GM23338 (cell line): ENCODE measurements at regions not wholly inside any gene's neighbourhood (a gene's known extent, or its start where the extent isn't known, plus 50 kb on each side); places are given as distances from the start of the nearest gene placed in this dataset.

Experiments
- ATAC-seq: fragments of 200-7000 bp; cut with Tn5 transposase; 3 replicates; pipeline ENCODE4 v1.9.1; 2020
- DNase-seq: peaks from one replicate; pipeline ENCODE4 v3.0.0-alpha.2; 2015; ENCODE audit warnings: low spot score
- H2AFZ ChIP-seq: fragments of 200-600 bp; sonication (generic); 2 replicates; pipeline ENCODE4 v1.8.0; 2016; ENCODE audit warnings: antibody characterized with exemption, mild to moderate bottlenecking, moderate library complexity
- H3F3A ChIP-seq: fragments of 200-600 bp; sonication (generic); replicated peaks from 2 replicates; pipeline ENCODE4 v1.8.0; 2017; ENCODE audit warnings: antibody characterized with exemption, mixed run types, low read depth
- H3K27ac ChIP-seq: fragments of 200-600 bp; sonication (generic); 2 replicates; pipeline ENCODE4 v1.6.1; 2016; ENCODE audit warnings: low read depth
- H3K27me3 ChIP-seq: fragments of 200-600 bp; sonication (generic); 2 replicates; pipeline ENCODE4 v1.8.0; 2016; ENCODE audit warnings: mild to moderate bottlenecking, mixed run types, moderate library complexity; ENCODE audit not compliant: insufficient read depth
- H3K36me3 ChIP-seq: fragments of 200-600 bp; sonication (generic); 2 replicates; pipeline ENCODE4 v1.8.0; 2016; ENCODE audit warnings: mild to moderate bottlenecking; ENCODE audit not compliant: insufficient read depth
- H3K4me1 ChIP-seq: fragments of 200-600 bp; sonication (generic); 2 replicates; pipeline ENCODE4 v1.8.0; 2016; ENCODE audit warnings: mild to moderate bottlenecking, moderate library complexity; ENCODE audit not compliant: insufficient read depth
- H3K4me2 ChIP-seq: fragments of 200-600 bp; sonication (generic); 2 replicates; pipeline ENCODE4 v1.7.1; 2017; ENCODE audit warnings: mixed run types
- H3K4me3 ChIP-seq: fragments of 200-600 bp; sonication (generic); 2 replicates; pipeline ENCODE4 v1.6.1; 2016; ENCODE audit warnings: mixed run types
- H3K79me2 ChIP-seq: fragments of 200-600 bp; sonication (generic); replicated peaks from 2 replicates; pipeline ENCODE4 v1.8.0; 2017; ENCODE audit warnings: mild to moderate bottlenecking; ENCODE audit not compliant: insufficient read depth
- H3K9me2 ChIP-seq: fragments of 200-600 bp; sonication (generic); 2 replicates; pipeline ENCODE4 v1.8.0; 2017; ENCODE audit not compliant: insufficient read depth
- H4K20me1 ChIP-seq: fragments of 200-600 bp; sonication (generic); replicated peaks from 2 replicates; pipeline ENCODE4 v1.8.0; 2017; ENCODE audit warnings: mild to moderate bottlenecking; ENCODE audit not compliant: insufficient read depth
- H3K27ac Mint-ChIP-seq: 2 replicates; pipeline ENCODE4 v1.8.0; 2020; ENCODE audit warnings: inconsistent platforms, mild to moderate bottlenecking, moderate library complexity, mixed read lengths
- H3K27me3 Mint-ChIP-seq: 3 replicates; pipeline ENCODE4 v1.8.0; 2022; ENCODE audit warnings: low read depth, mild to moderate bottlenecking, moderate library complexity, mixed read lengths, inconsistent platforms; ENCODE audit not compliant: insufficient read depth, poor library complexity
- H3K36me3 Mint-ChIP-seq: 3 replicates; pipeline ENCODE4 v1.8.0; 2021; ENCODE audit warnings: low read depth, mild to moderate bottlenecking, inconsistent platforms, moderate library complexity, mixed read lengths
- H3K4me1 Mint-ChIP-seq: 3 replicates; pipeline ENCODE4 v1.8.0; 2020; ENCODE audit warnings: mild to moderate bottlenecking, inconsistent platforms, mixed read lengths
- H3K4me3 Mint-ChIP-seq: 3 replicates; pipeline ENCODE4 v1.8.0; 2021; ENCODE audit warnings: moderate library complexity, mild to moderate bottlenecking, inconsistent platforms, mixed read lengths
- H3K9me3 Mint-ChIP-seq: 3 replicates; pipeline ENCODE4 v1.8.0; 2020; ENCODE audit warnings: moderate library complexity, mild to moderate bottlenecking, inconsistent platforms, mixed read lengths
- ETS1 ChIP-seq: IDR thresholded peaks from 2 replicates; pipeline ENCODE4 v1.6.1; 2016; ENCODE audit warnings: antibody characterized with exemption
- EZH2phosphoT487 ChIP-seq: fragments of 200-600 bp; sonication (generic); IDR thresholded peaks from one replicate; pipeline ENCODE4 v1.8.1; 2018; ENCODE audit warnings: antibody characterized with exemption; ENCODE audit not compliant: unreplicated experiment
- JUNB ChIP-seq: IDR thresholded peaks from one replicate; pipeline ENCODE4 v1.6.1; 2016; ENCODE audit warnings: antibody characterized with exemption; ENCODE audit not compliant: unreplicated experiment
- NANOG ChIP-seq: IDR thresholded peaks from 2 replicates; pipeline ENCODE4 v1.6.1; 2016; ENCODE audit warnings: antibody characterized with exemption, borderline replicate concordance
- POLR2AphosphoS5 ChIP-seq: IDR thresholded peaks from 2 replicates; pipeline ENCODE4 v1.6.1; 2016; ENCODE audit warnings: antibody characterized with exemption, low read depth
- STAT1 ChIP-seq: IDR thresholded peaks from one replicate; pipeline ENCODE4 v1.6.1; 2016; ENCODE audit warnings: antibody characterized with exemption; ENCODE audit not compliant: unreplicated experiment
- ZNF114 ChIP-seq: fragments of 250-450 bp; sonication (Bioruptor Pico); IDR thresholded peaks from 2 replicates; pipeline ENCODE4 v1.5.0; 2020; ENCODE audit warnings: mild to moderate bottlenecking, moderate library complexity
- ZNF331 ChIP-seq: fragments of 250-450 bp; sonication (Bioruptor Pico); IDR thresholded peaks from 2 replicates; pipeline ENCODE4 v1.5.0; 2020; ENCODE audit warnings: low read depth, mild to moderate bottlenecking, moderate library complexity
- TF ChIP-seq, protein P1 (sequence below): fragments of 250-450 bp; sonication (Bioruptor Pico); IDR thresholded peaks from 2 replicates; pipeline ENCODE4 v1.5.0; 2020; ENCODE audit warnings: mild to moderate bottlenecking, moderate library complexity
- TF ChIP-seq, protein P2 (sequence below), 2 experiments: fragments of 200-600 bp in 1 of 2; sonication (generic) in 1 of 2; conservative IDR thresholded peaks; 2 replicates each; pipeline versions ENCODE4 v1.5.1 to v1.6.1; 2016 to 2017; ENCODE audit warnings: antibody characterized with exemption in 2 of 2, low read depth in 2 of 2, mild to moderate bottlenecking in 2 of 2, moderate library complexity in 1 of 2

DNA sequence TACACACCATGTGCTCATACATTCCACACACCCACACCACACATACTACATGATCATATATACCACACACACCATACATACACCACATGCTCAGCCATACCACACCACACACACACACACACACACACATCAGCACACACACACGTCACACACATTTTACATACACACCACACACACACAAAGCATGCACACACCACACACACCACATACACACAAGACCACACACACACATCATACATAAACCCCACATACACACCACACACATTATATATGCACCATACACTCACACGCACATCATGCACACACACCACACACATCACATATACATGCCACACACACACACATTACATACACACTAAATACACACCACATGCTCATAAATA is 124.5 kb upstream of the ERG start:
- Histone ChIP-seq H4K20me1 (no peaks in the 10 kb centered on the region), H3K9me2 (peaks cover 3% of the 10 kb centered on the region; the same call in 1 of the 2 replicates), H3K4me1 (no peaks in the 10 kb centered on the region; the same call in 1 of the 2 replicates), H3K27ac (no peak overlapping the region), H3K79me2 (no peaks in the 10 kb centered on the region), H3K36me3 (no peaks in the 10 kb centered on the region), H3F3A (no peaks in the 10 kb centered on the region), H3K4me3 (no peak overlapping the region), H3K4me2 (no peak overlapping the region), H2AFZ (no peak overlapping the region), H3K27me3 (no peaks in the 10 kb centered on the region)
- DNase-seq (no peak), ATAC-seq (no peak)
- Mint-ChIP-seq H3K4me3 (no peak overlapping the region), H3K36me3 (no peaks in the 10 kb centered on the region), H3K9me3 (no peaks in the 10 kb centered on the region), H3K27me3 (no peaks in the 10 kb centered on the region), H3K4me1 (peaks cover 6% of the 10 kb centered on the region), H3K27ac (no peak overlapping the region)
- TF ChIP-seq JUNB (no peak), ZNF331 (CRISPR knock-in tag) (no peak), ZNF114 (no peak), STAT1 (no peak)

GRCh38 chr21:38623552-38623951 is 125.3 kb upstream of the ERG start:
- H4K20me1 ChIP-seq: no peaks in the 10 kb centered on the region
- DNase-seq (no peak), ATAC-seq (no peak)
- H3K4me2 ChIP-seq: no peak overlapping the region
- no peak overlapping the region for H3K27ac Mint-ChIP-seq
- no peak overlapping the region for H3K4me3 ChIP-seq
- H3K4me1 Mint-ChIP-seq: peaks cover 9% of the 10 kb centered on the region
- H3K27me3 ChIP-seq: no peaks in the 10 kb centered on the region
- H2AFZ ChIP-seq: no peak overlapping the region
- peaks cover 3% of the 10 kb centered on the region; the same call in 1 of the 2 replicates for H3K9me2 ChIP-seq
- H3K79me2 ChIP-seq: no peaks in the 10 kb centered on the region
- H3K27me3 Mint-ChIP-seq: no peaks in the 10 kb centered on the region
- H3K4me1 ChIP-seq: no peaks in the 10 kb centered on the region; the same call in 1 of the 2 replicates
- no peaks in the 10 kb centered on the region for H3K36me3 ChIP-seq
- no peaks in the 10 kb centered on the region for H3F3A ChIP-seq
- H3K4me3 Mint-ChIP-seq: no peak overlapping the region
- no peaks in the 10 kb centered on the region for H3K9me3 Mint-ChIP-seq
- H3K36me3 Mint-ChIP-seq: no peaks in the 10 kb centered on the region
- H3K27ac ChIP-seq: no peak overlapping the region
- TF ChIP-seq, protein P1, sequence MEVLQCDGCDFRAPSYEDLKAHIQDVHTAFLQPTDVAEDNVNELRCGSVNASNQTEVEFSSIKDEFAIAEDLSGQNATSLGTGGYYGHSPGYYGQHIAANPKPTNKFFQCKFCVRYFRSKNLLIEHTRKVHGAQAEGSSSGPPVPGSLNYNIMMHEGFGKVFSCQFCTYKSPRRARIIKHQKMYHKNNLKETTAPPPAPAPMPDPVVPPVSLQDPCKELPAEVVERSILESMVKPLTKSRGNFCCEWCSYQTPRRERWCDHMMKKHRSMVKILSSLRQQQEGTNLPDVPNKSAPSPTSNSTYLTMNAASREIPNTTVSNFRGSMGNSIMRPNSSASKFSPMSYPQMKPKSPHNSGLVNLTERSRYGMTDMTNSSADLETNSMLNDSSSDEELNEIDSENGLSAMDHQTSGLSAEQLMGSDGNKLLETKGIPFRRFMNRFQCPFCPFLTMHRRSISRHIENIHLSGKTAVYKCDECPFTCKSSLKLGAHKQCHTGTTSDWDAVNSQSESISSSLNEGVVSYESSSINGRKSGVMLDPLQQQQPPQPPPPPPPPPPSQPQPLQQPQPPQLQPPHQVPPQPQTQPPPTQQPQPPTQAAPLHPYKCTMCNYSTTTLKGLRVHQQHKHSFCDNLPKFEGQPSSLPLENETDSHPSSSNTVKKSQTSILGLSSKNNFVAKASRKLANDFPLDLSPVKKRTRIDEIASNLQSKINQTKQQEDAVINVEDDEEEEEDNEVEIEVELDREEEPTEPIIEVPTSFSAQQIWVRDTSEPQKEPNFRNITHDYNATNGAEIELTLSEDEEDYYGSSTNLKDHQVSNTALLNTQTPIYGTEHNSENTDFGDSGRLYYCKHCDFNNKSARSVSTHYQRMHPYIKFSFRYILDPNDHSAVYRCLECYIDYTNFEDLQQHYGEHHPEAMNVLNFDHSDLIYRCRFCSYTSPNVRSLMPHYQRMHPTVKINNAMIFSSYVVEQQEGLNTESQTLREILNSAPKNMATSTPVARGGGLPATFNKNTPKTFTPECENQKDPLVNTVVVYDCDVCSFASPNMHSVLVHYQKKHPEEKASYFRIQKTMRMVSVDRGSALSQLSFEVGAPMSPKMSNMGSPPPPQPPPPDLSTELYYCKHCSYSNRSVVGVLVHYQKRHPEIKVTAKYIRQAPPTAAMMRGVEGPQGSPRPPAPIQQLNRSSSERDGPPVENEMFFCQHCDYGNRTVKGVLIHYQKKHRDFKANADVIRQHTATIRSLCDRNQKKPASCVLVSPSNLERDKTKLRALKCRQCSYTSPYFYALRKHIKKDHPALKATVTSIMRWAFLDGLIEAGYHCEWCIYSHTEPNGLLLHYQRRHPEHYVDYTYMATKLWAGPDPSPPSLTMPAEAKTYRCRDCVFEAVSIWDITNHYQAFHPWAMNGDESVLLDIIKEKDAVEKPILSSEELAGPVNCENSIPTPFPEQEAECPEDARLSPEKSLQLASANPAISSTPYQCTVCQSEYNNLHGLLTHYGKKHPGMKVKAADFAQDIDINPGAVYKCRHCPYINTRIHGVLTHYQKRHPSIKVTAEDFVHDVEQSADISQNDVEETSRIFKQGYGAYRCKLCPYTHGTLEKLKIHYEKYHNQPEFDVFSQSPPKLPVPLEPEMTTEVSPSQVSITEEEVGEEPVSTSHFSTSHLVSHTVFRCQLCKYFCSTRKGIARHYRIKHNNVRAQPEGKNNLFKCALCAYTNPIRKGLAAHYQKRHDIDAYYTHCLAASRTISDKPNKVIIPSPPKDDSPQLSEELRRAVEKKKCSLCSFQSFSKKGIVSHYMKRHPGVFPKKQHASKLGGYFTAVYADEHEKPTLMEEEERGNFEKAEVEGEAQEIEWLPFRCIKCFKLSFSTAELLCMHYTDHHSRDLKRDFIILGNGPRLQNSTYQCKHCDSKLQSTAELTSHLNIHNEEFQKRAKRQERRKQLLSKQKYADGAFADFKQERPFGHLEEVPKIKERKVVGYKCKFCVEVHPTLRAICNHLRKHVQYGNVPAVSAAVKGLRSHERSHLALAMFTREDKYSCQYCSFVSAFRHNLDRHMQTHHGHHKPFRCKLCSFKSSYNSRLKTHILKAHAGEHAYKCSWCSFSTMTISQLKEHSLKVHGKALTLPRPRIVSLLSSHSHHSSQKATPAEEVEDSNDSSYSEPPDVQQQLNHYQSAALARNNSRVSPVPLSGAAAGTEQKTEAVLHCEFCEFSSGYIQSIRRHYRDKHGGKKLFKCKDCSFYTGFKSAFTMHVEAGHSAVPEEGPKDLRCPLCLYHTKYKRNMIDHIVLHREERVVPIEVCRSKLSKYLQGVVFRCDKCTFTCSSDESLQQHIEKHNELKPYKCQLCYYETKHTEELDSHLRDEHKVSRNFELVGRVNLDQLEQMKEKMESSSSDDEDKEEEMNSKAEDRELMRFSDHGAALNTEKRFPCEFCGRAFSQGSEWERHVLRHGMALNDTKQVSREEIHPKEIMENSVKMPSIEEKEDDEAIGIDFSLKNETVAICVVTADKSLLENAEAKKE (CRISPR knock-in tag): no peak
- TF ChIP-seq, protein P2, sequence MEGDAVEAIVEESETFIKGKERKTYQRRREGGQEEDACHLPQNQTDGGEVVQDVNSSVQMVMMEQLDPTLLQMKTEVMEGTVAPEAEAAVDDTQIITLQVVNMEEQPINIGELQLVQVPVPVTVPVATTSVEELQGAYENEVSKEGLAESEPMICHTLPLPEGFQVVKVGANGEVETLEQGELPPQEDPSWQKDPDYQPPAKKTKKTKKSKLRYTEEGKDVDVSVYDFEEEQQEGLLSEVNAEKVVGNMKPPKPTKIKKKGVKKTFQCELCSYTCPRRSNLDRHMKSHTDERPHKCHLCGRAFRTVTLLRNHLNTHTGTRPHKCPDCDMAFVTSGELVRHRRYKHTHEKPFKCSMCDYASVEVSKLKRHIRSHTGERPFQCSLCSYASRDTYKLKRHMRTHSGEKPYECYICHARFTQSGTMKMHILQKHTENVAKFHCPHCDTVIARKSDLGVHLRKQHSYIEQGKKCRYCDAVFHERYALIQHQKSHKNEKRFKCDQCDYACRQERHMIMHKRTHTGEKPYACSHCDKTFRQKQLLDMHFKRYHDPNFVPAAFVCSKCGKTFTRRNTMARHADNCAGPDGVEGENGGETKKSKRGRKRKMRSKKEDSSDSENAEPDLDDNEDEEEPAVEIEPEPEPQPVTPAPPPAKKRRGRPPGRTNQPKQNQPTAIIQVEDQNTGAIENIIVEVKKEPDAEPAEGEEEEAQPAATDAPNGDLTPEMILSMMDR (conservative IDR thresholded peaks at IDR 0.05; ENCODE audit: low read depth in 2 of 2): no peak
- no peak for TF ChIP-seq JUNB
- TF ChIP-seq STAT1: no peak
- TF ChIP-seq ETS1: no peak
- TF ChIP-seq EZH2phosphoT487: no peak
- TF ChIP-seq POLR2AphosphoS5: no peak
- no peak for TF ChIP-seq NANOG
- TF ChIP-seq ZNF114: no peak
